Coronary artery (tissue), 2 donors: ENCODE measurements at regions not wholly inside any gene's neighbourhood (a gene's known extent, or its start where the extent isn't known, plus 50 kb on each side); places are given as distances from the start of the nearest gene placed in this dataset.
"Not testable (repeated sequence)": the region's sequence is repeated elsewhere in the genome, so short reads cannot be mapped to it uniquely, and the experiment has no call there.

Source experiments
- DNase-seq: peaks from one replicate; pipeline ENCODE4 v3.0.0-alpha.2; 2017; ENCODE audit warnings: low spot score
- H3K27ac ChIP-seq, 2 donors: fragments of 200-600 bp; sonication (generic); one replicate each; pipeline ENCODE4 v1.5.1; 2016 to 2019
- H3K4me3 ChIP-seq: fragments of 200-600 bp; sonication (generic); 2 replicates; pipeline ENCODE4 v1.5.1; 2016; ENCODE audit warnings: mild to moderate bottlenecking, moderate library complexity
- TF ChIP-seq, protein P1 (sequence below): fragments of 200-600 bp; sonication (generic); IDR thresholded peaks from one replicate; pipeline ENCODE4 v1.5.1; 2019; ENCODE audit warnings: antibody characterized with exemption

DNA sequence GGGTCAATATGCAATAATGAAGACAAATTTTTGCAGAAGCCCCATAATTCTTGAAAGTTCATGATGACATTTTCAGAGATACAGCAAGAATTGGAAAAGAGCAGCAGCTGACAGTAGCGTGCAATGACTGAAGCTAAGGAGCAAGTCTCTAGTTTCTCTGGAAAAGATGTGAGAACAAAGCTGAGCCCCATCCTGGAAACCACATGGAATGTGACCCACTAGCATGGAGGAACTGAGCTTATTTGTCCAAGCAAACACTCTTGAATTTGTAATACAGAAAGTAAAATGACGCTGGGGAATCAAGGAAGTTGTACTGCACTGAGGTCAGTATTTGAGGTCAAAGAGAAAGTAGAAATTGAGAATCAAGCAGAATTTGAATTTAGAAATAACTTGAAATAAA, 1447.2 kb downstream of the FSTL5 start:
- Histone ChIP-seq H3K4me3 (no peak overlapping the region), H3K27ac (no peak overlapping the region)
- no peak for DNase-seq
- TF ChIP-seq, protein P1, sequence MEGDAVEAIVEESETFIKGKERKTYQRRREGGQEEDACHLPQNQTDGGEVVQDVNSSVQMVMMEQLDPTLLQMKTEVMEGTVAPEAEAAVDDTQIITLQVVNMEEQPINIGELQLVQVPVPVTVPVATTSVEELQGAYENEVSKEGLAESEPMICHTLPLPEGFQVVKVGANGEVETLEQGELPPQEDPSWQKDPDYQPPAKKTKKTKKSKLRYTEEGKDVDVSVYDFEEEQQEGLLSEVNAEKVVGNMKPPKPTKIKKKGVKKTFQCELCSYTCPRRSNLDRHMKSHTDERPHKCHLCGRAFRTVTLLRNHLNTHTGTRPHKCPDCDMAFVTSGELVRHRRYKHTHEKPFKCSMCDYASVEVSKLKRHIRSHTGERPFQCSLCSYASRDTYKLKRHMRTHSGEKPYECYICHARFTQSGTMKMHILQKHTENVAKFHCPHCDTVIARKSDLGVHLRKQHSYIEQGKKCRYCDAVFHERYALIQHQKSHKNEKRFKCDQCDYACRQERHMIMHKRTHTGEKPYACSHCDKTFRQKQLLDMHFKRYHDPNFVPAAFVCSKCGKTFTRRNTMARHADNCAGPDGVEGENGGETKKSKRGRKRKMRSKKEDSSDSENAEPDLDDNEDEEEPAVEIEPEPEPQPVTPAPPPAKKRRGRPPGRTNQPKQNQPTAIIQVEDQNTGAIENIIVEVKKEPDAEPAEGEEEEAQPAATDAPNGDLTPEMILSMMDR, result no peak

DNA sequence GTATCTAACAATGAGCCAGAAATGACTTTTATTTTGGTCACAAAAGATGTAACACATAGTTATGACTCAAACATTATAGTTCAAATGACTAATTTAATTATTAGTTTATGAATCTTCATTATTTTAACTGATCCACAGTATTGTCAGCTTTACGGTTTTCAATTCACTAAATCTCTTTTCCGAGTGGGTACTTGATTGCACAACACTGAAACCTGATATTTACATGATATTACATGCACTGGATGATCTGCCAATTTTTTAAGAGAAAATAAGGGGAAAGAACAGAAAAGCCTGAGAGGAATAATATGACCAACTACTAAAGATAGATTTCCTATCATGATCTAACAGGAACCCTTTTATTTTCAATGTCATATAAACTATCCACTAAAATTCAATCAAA, 1446.0 kb downstream of the FSTL5 start:
- H3K27ac ChIP-seq, result no peak overlapping the region
- no peak for DNase-seq
- H3K4me3 ChIP-seq, result no peak overlapping the region
- TF ChIP-seq, protein P1, result no peak

- H3K4me3 ChIP-seq, result no peak overlapping the region
- no peak for DNase-seq
- H3K27ac ChIP-seq, result no peak overlapping the region
- TF ChIP-seq, protein P1, result no peak
Observed at GRCh38 chr4:160724063-160724462, 1439.7 kb downstream of the FSTL5 start.

DNA sequence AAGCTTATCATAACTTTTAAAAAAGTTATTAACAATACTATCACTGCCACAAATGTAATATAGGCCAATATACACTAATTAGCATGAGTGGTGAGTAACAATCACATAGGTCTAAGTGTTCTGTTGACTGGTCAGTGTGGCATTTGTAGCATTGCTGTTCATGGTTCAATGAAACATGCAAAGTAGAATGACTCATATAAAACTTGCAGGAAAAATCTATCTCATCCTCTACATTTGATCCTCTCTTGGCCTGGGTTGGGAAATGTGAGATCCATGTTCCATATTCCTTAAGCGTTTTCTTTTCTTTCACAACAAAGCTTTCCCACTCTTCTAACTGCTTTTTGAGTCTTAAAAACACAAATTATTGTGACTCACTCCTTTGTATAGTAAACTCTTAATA, 1418.7 kb downstream of the FSTL5 start:
- H3K27ac ChIP-seq, result no peak overlapping the region
- H3K4me3 ChIP-seq, result no peak overlapping the region
- TF ChIP-seq, protein P1, result no peak
- DNase-seq, result no peak

DNA sequence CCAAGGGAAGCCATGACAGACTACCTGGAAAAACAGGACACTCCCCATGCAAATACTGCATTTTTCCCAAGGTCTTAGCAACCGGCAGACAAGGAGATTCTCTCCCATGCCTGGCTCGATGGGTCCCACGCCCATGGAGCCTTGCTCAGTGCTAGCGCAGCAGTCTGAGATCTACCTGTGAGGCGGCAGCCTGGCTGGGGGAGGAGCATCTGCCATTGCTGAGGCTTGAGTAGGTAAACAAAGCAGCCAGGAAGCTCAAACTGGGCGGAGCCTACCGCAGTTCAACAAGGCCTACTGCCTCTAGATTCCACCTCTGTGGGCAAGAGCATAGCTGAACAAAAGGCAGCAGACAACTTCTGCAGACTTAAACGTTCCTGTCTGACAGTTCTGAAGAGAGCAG, 1417.2 kb downstream of the FSTL5 start:
- DNase-seq, H3K4me3 ChIP-seq: not testable (repeated sequence)

GRCh38 chr4:160772668-160773067, 1391.1 kb downstream of the FSTL5 start:
- TF ChIP-seq, protein P1, result no peak
- no peak for DNase-seq
- H3K27ac ChIP-seq, result no peak overlapping the region

More for the DNA sequence above, 1417.2 kb downstream of the FSTL5 start:
- H3K27ac ChIP-seq, result not testable (repeated sequence)

GRCh38 chr4:160795216-160795615, 1368.6 kb downstream of the FSTL5 start:
- TF ChIP-seq, protein P1, result no peak
- no peak overlapping the region for H3K4me3 ChIP-seq
- H3K27ac ChIP-seq, result no peak overlapping the region
- no peak for DNase-seq

More at GRCh38 chr4:160772668-160773067, 1391.1 kb downstream of the FSTL5 start:
- no peak overlapping the region for H3K4me3 ChIP-seq

DNA sequence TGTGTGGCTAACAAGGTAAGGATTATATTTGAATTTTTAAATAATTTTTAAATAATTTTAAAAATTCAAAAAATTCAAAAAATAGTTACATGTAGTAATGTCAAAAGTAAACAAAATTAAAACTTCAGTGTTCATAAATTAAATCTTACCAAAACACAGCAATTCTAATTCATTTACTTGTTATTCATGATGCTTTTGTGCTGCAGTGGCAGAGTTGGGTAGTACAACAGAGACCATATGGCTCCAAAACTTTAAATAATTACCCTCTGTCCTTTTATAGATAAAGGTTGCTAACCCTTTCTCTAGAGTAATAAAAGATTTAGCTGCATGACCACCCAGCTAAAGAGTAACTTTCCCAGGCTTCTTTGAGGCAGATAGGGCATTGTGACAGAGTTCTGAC, 1355.6 kb downstream of the FSTL5 start:
- Histone ChIP-seq H3K4me3 (no peak overlapping the region), H3K27ac (no peak overlapping the region)
- DNase-seq, result no peak
- TF ChIP-seq, protein P1, result no peak
